CD4-positive, alpha-beta T cell treated with Interleukin-17A for 4 hours (primary cell): ENCODE measurements at regions not wholly inside any gene's neighbourhood (a gene's known extent, or its start where the extent isn't known, plus 50 kb on each side); places are given as distances from the start of the nearest gene placed in this dataset.

Experiments used
- DNase-seq: peaks from one replicate; pipeline ENCODE4 v3.0.0-alpha.2; 2020; ENCODE audit warnings: mixed read lengths

DNA sequence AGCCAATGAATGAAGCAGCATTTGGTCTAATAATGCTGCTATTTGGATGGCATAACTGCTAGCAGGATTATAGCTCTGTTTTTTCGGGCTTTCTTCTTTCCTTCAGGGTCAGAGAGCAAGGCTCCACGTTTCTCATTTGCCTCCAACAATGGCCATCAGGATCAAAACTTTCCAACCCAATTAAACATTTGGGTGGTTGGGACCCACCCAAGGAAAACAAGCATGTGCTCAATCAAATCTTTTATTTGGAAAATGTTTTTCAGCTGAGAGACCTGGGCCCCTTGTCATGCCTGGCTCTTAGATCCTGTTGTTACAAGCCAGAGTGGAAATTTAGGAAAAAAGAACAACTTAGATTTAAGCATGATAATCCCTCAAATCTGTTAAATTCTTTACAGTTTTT, 373.1 kb upstream of the USP24 start:
- DNase-seq = no peak

DNA sequence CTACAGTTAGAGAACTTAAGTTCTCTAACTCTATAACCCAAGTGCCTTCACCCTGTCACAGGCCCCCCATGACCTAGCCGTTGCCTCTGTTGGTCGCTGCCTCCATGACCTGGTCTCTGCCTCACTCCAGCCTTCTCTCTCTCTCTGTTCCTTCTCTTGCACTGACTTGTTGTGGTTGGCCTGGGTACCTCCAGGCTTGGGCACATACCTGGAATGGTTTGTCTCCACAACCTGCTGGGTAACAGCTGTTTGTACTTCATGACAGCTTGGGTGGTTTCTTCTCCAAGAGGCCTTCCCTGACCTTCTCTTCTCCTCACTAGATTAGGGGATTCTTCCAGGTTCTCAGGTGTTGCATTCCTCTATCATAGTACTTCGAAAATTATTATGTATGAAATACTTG, 371.6 kb upstream of the USP24 start:
- DNase-seq = no peak

DNA sequence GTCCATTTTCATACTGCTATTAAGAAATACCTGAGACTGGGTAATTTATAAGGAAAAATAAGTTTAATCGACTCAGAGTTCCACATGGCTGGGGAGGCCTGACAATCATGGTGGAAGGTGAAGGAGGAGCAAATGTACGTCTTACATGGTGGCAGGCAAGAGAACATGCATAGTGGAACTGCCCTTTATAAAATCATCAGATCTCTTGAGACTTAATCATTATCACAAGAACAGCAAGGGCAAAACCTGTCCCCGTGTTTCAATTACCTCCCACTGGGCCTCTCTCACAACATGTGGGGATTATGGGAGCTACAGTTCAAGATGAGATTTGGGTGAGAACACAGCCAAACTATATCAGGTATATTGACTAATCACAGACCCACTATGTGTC, 370.2 kb upstream of the USP24 start:
- no peak for DNase-seq

DNA sequence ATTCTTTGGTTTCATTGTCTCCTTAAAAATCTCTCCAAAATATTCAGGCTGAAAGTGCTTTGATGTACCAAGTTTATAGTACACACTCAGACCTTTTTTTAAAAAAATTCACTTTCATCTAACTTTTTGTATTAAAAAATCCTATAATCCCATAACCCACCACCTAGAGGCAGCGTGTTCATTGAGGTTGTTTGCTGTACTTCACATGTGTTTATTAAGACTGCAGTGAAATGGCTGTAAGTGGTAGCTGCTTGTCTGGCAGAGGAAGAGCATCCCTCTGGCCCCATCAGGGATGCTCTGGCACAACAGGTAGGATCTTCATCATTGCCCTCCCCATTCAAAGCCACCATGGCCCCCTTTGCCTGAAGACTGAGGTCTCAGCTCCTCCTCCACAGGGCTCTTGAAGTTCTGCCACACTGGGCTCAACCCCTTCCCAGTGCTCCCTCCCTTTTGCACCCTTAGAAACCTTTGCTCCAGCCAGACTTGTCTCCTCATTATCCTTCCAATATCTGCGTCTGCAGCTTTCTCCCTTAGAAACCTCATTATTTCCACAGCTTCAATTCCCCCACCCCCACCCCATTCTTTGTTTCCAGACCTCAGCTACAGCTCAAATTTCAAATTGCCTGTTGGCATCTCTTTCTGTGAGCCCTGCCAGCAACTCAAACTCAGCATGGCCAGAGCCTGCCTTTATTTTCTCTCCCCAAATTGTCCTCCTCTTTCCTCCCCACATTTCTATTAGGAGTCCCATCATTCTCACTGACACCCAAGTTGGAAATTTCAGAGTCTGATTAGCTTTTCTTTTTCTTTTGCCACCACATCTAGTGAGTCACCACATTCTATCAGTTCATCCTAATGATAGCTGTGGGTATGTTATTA, 369.6 kb upstream of the USP24 start:
- DNase-seq = no peak

DNA sequence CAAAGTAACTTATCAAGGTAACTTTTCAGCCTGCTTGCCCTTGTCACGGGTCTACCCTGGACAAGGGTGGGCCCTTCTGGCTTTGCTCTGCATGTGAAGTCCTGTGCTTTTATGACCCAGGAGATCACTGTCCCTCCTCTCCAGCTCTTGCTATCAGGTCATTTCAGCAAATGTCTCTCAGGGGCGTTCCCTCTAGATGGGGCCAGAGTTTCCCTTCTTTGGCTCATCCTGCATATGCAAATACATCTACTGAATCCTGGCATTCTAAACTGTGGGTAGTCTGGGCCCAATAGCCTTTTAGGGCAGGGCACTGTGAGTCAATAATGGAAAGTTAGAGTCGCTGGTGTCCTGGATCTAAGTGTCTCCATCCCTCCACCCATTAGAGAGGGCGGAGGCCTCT, 366.9 kb upstream of the USP24 start:
- no peak for DNase-seq

DNA sequence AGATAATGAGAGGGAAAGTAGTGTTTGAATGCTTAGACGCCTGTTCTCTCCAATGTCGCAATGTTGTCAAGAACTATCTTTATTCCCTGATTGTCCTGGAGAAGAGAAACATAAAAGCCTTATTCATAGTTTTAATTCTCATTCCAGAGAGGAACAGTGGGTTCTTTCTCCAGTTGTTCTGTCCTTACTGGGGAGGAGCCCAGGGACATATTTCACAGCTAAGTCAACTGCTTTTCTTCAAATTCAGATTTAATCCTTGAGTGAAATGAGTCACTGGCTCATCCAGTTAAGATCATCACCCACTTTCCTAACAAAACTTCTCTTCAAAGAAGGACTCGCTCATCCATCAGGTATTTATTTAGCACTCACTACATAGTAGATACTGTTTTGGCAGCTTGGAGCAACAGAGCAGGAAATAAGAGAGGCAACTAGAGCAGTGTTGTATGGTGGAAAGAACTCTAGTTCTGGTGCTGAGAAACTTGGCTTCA, 365.7 kb upstream of the USP24 start:
- no peak for DNase-seq

DNA sequence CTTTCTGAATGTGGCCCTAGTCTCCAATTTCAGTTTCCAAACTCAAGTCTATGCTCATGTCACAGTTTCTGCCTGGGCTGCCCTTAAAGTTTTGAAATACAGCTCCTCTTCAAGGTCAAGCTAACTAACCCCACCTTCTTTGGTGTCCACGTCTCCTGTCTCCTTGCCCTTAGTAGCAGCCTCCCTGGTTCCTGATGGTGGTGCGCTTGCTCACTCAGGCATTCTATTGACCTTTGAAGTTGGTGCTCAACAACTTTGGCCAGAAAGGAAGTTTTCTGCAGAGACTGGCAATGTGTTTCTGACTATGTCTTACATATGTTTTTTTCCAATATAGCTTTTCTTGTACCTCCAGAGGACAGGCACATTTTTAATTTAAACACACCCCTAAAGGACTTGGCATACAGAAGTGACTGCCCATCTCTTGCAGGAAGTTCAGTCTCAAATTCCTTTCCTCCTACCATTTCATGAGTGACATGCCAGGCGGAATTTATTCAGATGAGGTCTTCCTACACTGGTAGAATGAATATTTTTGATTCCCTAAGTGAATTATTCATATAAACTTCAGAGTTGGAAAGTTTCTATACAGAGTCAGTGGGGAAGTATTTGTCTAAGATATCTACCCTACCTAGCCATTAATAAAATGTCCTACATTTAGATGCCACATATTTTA, 364.3 kb upstream of the USP24 start:
- DNase-seq = no peak

DNA sequence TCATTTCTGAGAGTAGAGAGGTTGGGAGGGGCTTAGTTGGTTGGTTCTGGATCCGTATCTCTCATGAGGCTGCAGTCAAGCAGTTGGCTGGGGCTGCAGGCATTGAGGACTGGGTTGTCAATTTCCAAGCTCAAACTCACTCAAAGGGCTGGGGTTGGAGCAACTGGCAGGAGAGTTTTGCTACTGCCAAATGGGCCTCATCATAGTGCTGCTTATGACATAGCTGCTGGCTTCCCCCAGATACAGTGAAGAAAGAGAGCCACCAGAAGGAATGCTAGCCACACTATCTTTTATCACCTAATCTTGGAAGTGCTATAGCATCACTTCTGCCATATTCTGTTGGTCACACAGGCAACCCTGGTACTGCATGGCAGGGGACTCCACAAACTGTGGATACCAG, 363.5 kb upstream of the USP24 start:
- DNase-seq = no peak

DNA sequence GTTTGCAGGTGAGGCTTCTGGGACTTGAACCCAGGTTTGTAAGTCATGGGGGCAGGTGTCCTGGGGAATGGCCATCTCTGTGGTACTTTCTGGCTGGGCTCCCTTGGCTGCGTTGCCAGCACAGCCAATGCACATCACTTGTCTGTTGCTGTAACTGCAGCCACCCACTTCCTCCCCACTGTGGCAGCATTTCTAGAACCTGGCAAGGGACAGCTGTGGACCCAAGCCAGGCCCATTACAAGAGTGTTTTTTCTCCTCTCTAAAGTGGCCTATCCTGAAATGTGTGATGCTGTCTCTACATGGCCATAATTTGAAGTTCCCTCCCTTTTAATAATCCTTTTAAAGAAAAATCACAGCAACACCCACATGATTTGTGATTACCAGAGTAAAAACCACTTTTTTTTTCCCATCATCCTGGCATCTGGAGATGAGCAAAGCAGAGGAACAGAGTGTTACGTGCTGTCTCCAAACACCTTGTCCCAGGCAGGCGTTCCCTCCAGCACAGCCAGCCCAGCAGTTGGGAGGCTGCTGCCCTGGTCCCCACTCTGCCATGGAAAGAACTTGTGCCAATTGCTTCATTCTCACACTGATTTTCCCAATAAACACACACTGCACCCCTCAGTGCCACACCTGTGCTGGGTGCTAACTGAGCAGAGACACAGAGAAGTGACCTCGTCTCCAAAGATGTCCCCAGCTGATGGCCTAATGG, 360.6 kb upstream of the USP24 start:
- no peak for DNase-seq

DNA sequence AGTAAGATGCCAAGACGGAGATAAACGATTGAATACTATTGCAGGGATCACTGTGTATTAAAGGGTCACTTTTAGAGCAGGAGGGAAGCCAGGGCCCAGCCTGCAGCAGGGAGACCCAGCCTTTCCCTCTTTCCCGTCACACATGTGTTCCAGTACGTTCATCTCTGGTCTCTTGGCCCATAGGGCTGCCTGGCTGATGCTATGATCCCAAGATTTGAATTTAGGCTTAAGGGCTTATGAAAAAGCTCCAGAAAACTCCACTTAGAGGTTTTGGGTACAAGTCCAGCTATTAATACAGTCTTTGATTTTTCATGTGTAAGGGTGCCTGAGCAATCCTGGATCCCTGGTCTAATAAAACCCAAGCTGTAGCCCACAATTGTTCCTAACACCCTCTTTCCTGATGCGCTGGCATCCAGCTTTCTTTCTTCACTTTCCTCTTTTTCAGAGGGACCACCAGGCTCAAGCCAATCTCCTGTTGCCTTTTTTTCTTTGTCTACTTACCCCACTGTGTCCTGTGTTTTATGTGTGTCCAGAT, 359.6 kb upstream of the USP24 start:
- DNase-seq = no peak

DNA sequence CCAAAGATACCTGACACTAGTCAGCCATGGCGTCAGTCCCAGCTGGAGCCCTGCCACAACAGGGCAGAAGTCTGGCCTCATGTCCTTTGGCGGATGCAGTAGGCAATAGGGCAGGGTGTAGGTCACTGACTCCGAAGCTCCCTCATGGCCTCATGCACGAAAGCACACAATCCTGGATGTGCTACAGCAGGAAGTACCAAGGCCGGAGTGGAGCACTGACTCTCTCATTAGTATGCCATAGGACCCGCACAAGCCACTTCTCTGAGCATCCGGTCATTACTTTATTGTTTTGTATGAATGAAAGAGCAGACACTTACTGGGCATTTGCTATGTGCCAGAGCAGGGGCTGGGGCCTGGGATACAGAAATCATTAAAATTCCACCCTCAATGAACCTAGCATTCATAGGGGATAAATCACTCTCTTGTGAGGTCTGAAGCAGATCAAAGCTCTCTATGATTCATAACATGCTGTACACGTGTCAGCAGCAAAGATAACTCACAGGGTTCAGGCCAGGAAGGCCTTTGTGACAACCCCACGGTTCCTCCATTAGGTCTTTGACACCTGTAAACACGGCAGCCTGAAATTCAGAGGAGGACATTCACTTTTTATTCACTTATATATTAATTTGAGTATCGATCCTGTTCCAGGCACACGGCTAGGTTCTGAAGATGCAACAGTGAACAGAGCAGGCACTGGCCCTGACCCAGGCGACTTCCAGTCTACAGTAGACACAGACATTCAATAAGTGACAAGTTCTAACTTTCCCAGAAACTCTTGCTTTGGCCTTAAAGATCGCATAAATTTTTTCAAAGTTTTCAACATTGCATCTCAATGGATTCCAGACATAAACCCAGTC, 357.9 kb upstream of the USP24 start:
- DNase-seq = no peak

DNA sequence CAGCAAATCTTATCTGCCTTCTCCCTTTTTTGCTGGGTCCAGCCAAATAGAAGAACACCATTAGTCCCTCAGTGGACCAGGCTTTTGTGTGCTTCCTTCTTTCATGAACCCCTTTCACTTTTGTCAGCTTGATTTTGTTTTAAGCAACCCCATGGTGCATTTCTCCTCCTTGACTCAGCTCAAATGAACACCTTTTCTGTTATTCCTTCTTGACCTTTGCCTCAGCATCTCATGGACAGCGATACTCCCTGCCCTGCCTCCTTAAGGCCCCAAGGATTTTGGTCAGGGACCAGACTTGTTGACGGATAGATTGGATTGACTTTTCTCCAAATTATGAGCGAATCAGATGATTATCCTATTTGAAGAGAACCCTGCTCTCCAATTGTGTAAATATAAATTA, 356.6 kb upstream of the USP24 start:
- no peak for DNase-seq

DNA sequence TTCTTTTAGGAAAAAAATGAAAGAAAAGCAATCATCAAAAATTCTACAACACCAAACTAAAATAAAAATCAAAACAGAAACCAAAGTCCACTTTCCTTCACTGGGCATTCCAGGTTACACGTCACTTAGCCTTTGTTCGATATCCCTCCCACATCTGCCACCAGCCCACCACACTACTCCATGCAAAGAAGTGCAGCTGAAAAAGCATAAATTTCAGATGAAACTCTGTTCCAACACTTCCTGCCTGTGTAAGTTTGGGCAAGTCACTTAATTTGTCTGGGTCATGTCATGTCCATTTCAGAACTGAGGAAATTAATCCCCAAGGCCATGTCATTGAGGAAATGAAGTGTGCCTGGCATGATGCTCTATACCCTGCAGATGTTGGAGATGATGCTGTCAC, 354.3 kb upstream of the USP24 start:
- no peak for DNase-seq

DNA sequence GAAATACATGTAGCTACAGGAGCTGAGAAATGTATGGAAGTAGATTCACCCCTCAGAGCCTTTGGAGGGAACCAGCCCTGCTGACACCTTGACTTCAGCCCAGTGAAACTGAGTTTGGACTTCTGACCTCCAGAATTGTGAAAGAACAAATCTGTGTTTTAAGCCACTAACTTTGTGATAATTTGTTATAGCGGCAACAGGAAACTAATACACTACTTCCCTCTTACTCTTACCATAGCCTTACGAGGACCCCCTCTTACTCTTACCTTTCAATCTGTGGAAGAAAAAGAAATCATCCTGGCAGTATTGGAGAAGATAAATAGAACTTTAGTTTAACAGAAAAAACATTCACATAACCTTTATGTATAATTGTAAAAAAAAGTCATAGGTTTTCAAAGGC, 353.6 kb upstream of the USP24 start:
- no peak for DNase-seq

DNA sequence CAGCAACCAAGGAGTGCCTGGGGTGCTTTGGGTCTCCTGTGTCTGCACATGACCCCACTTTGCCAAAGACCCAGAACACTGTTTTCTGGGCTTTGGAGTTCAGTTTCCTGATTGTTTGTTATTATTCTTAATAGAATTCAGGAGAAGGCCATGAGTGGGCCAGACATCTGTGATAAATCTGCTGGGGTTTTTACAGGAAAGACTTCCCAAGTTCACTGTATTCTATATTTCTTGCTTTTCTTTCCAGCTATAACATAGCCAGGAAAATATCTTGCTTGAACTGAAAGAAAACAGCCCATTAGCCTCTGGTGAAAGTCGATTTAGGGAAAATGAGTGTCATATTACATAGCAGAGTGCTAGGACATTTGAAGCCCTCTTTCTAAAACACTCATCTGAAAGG, 345.1 kb upstream of the USP24 start:
- DNase-seq = no peak

DNA sequence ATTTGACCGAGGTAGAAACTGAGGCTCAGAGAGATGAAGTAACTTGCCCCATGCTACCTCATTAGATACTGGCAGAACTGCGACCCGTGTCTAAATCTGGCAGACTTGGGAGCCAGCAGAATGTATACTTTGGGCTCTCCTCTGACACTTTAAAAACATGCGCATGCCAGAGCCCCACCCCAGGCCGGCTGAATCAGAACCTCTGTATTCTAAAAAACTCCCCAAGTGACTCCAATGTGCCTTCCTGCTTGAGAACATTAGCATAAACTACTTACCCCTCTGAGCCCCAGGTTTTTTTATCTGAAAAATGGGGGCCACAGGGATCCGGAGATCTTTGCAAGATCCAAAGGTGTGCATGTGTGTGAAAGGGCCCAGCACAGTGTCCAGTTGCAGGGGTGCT, 344.7 kb upstream of the USP24 start:
- no peak for DNase-seq

DNA sequence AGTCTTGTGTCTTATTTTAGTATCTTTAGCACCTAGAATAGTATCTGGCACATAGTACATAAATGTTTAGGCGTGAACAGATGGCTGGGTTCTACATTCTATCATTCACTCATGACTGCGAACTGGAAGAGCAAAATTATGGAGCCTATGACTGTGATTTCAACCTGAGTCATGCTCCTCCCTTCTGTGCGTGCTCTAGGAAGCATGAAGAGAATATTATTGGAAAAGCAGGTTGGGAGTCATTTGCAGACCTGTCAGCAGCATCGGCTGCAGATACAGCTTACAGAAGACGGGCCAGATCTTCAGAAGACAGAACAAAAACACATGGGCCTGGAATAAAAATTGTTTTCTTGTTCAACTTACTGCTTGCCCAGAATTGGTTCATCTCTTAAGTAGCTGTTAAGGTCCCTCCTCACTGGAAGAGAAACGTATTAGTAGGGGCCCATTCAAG, 344.0 kb upstream of the USP24 start:
- DNase-seq = no peak

DNA sequence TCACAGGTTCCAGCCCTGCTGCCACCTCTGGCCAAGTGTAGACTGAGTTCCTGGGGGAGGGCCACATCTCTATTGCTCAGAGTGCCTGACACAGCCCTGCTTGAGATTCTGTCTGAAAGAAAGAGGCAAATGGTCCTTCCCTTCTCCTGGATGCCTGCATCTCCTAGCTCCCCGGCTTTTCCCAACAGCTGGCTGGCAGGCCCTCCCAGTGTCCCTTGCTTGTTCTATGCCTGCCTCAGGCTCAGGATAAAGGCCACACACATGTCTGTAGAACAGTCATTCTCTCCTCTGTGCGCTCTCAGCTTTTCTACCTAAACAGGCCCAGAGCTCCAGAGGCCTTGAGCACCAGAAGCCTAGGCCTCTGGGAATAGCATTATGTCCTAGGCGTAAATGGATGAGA, 343.4 kb upstream of the USP24 start:
- DNase-seq = no peak

DNA sequence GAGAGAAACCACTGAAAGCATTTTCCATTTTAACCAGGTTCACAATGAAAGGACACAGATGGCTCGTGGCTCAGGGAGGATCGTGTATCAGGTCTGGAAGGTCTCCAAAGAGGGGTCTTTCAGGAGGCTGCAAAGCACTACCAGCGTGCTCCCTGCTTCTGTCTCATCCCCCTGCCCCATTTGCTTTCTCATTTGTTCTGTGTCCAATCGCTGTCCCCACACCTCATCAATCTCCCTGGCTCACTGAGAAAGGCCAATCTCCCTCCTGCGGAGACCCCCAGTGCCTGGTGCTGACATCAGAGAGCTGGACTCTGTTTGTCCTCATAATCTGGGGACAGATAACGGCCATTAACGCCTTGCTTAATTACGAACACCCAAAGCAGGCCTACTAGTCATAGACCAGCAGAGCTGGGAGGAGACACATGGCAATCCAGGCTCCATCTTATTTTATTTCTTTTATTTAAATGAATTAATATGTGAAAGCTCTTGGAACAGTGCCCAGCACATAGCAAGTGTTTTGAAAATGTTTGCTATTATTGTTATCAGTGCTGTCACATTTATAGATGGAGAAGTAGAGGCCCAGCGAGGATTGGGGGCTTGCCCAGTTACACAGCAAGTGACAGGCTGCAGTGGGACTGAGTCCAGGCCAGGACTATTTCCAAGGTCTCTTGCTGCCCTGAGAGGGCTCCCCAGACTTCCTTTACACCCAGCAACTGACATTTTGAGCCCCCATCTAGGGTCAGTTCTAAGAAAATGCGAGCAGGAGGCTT, 341.0 kb upstream of the USP24 start:
- DNase-seq = no peak

DNA sequence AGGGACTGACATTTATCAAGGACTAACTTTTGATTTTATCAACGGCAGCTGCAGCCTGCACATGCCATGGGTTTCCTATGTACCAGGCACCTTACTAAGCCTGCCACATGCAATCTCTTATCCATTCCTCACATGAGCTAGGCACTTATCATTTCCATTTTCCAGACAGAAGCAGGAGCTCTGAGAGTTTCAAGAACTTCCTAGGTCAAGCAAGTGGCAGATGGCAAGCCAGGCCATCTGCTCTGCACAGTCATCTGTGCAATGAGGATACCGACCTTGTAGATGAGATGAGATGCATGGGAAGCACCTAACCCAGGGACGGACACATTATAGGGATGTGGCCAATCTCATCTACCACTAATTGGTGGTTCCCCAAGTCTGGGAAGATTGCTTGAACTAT, 339.4 kb upstream of the USP24 start:
- DNase-seq = no peak

DNA sequence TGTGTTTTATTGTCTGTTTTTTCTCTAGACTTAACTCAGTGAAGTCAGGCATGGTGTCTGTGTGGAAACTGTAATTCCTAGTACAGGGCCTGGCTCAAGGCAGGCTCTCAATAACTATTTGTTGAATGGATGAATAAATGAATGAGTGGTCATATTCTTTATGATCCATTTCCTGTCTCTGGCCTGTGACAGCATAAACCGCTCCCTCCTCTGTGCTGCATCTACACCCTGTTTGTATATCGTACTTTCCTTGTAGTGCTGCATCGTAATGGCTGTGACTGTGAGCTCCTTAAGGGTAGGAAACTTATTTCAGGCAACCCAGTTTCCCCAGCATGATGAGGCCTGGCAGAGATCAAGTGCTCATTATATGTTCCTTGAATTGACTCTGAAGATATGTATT, 337.5 kb upstream of the USP24 start:
- DNase-seq = no peak

DNA sequence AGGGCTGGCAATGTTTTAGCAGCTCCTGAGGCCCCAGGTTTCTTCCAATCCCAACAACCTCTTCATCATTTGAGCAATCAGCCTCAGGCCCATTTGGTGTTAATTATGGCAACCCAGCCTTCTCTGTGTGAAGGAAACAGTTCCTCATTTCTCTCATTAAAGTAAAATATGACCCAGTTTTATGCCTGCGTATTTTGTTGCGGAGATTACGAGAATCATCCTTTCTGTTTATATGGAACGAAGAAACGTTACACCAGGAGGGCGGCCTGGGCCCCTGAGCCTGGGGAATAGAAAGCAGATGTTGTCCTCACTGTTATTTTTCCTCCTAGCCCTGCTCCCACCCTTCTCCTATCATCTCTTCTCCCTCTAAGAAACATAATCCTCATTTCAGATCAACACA, 332.2 kb upstream of the USP24 start:
- DNase-seq = no peak
